MG63 (cell line): ENCODE measurements at regions not wholly inside any gene's neighbourhood (a gene's known extent, or its start where the extent isn't known, plus 50 kb on each side); places are given as distances from the start of the nearest gene placed in this dataset.

Source experiments
- DNase-seq: peaks from one replicate; pipeline ENCODE4 v3.0.0-alpha.2; 2020
- H3K27me3 ChIP-seq: fragments of 250-450 bp; sonication (Bioruptor Pico); 2 replicates; pipeline ENCODE4 v1.5.1; 2020; ENCODE audit warnings: mild to moderate bottlenecking, moderate library complexity
- H3K36me3 ChIP-seq: fragments of 250-450 bp; sonication (Bioruptor Pico); 2 replicates; pipeline ENCODE4 v1.5.1; 2020; ENCODE audit warnings: mild to moderate bottlenecking, moderate library complexity
- H3K4me3 ChIP-seq: fragments of 250-450 bp; sonication (Bioruptor Pico); 2 replicates; pipeline ENCODE4 v1.5.1; 2020; ENCODE audit warnings: mild to moderate bottlenecking, moderate library complexity
- H3K9me3 ChIP-seq: fragments of 250-450 bp; sonication (Bioruptor Pico); 2 replicates; pipeline ENCODE4 v1.5.1; 2020; ENCODE audit warnings: mild to moderate bottlenecking, moderate library complexity

GRCh38 chr15:61509327-61509840 lies 280.3 kb upstream of the RORA start:
- DNase-seq: no peak
- H3K27me3 ChIP-seq: no peaks in the 10 kb centered on the region; the same call in 1 of the 2 replicates
- no peaks in the 10 kb centered on the region for H3K9me3 ChIP-seq
- no peak overlapping the region for H3K4me3 ChIP-seq
- no peaks in the 10 kb centered on the region for H3K36me3 ChIP-seq

- no peaks in the 10 kb centered on the region for H3K36me3 ChIP-seq
- H3K4me3 ChIP-seq: no peak overlapping the region
- no peaks in the 10 kb centered on the region for H3K27me3 ChIP-seq
- H3K9me3 ChIP-seq: no peaks in the 10 kb centered on the region
- DNase-seq: no peak
Observed at GRCh38 chr15:61503383-61503969, 274.4 kb upstream of the RORA start.

- H3K4me3 ChIP-seq: no peak overlapping the region
- no peaks in the 10 kb centered on the region for H3K9me3 ChIP-seq
- no peaks in the 10 kb centered on the region for H3K36me3 ChIP-seq
- no peak for DNase-seq
- no peaks in the 10 kb centered on the region for H3K27me3 ChIP-seq
Observed at GRCh38 chr15:61501815-61502389, 272.8 kb upstream of the RORA start.

- Histone ChIP-seq H3K27me3 (no peaks in the 10 kb centered on the region), H3K9me3 (no peaks in the 10 kb centered on the region), H3K4me3 (no peak overlapping the region), H3K36me3 (no peaks in the 10 kb centered on the region)
- DNase-seq: no peak
Observed at GRCh38 chr15:61500951-61501620, 272.0 kb upstream of the RORA start.

- H3K27me3 ChIP-seq: no peaks in the 10 kb centered on the region
- no peak for DNase-seq
- H3K9me3 ChIP-seq: no peaks in the 10 kb centered on the region
- no peak overlapping the region for H3K4me3 ChIP-seq
- H3K36me3 ChIP-seq: no peaks in the 10 kb centered on the region
Observed at GRCh38 chr15:61500523-61500922, 271.4 kb upstream of the RORA start.

- H3K9me3 ChIP-seq: no peaks in the 10 kb centered on the region
- H3K4me3 ChIP-seq: no peak overlapping the region
- DNase-seq: peak; percentile 55
- no peaks in the 10 kb centered on the region for H3K36me3 ChIP-seq
- H3K27me3 ChIP-seq: no peaks in the 10 kb centered on the region
Observed at GRCh38 chr15:61499376-61499775, 270.3 kb upstream of the RORA start.

GRCh38 chr15:61489571-61489970 lies 260.5 kb upstream of the RORA start:
- Histone ChIP-seq H3K9me3 (no peaks in the 10 kb centered on the region), H3K27me3 (no peaks in the 10 kb centered on the region), H3K36me3 (no peaks in the 10 kb centered on the region), H3K4me3 (no peak overlapping the region)
- no peak for DNase-seq

GRCh38 chr15:61483599-61483998 lies 254.5 kb upstream of the RORA start:
- H3K27me3 ChIP-seq: no peaks in the 10 kb centered on the region
- H3K36me3 ChIP-seq: no peaks in the 10 kb centered on the region
- no peak overlapping the region for H3K4me3 ChIP-seq
- no peak for DNase-seq
- H3K9me3 ChIP-seq: no peaks in the 10 kb centered on the region

- Histone ChIP-seq H3K27me3 (no peaks in the 10 kb centered on the region), H3K4me3 (no peak overlapping the region), H3K36me3 (no peaks in the 10 kb centered on the region), H3K9me3 (no peaks in the 10 kb centered on the region; the same call in 1 of the 2 replicates)
- no peak for DNase-seq
Observed at GRCh38 chr15:61481886-61482285, 252.8 kb upstream of the RORA start.

- Histone ChIP-seq H3K27me3 (no peaks in the 10 kb centered on the region), H3K4me3 (no peak overlapping the region), H3K9me3 (no peaks in the 10 kb centered on the region; the same call in 1 of the 2 replicates), H3K36me3 (no peaks in the 10 kb centered on the region)
- DNase-seq: no peak
Observed at GRCh38 chr15:61480863-61481262, 251.8 kb upstream of the RORA start.

- no peaks in the 10 kb centered on the region for H3K36me3 ChIP-seq
- H3K27me3 ChIP-seq: no peaks in the 10 kb centered on the region
- H3K9me3 ChIP-seq: no peaks in the 10 kb centered on the region; the same call in 1 of the 2 replicates
- no peak overlapping the region for H3K4me3 ChIP-seq
- DNase-seq: no peak
Observed at GRCh38 chr15:61480295-61480694, 251.2 kb upstream of the RORA start.

GRCh38 chr15:61479613-61480012 lies 250.5 kb upstream of the RORA start:
- H3K36me3 ChIP-seq: no peaks in the 10 kb centered on the region
- H3K9me3 ChIP-seq: no peaks in the 10 kb centered on the region; the same call in 1 of the 2 replicates
- DNase-seq: no peak
- no peak overlapping the region for H3K4me3 ChIP-seq
- no peaks in the 10 kb centered on the region for H3K27me3 ChIP-seq

GRCh38 chr15:61476741-61477140 lies 247.6 kb upstream of the RORA start:
- DNase-seq: no peak
- no peak overlapping the region for H3K4me3 ChIP-seq
- no peaks in the 10 kb centered on the region for H3K36me3 ChIP-seq
- H3K9me3 ChIP-seq: no peaks in the 10 kb centered on the region; the same call in 1 of the 2 replicates
- H3K27me3 ChIP-seq: no peaks in the 10 kb centered on the region

- Histone ChIP-seq H3K9me3 (no peaks in the 10 kb centered on the region; the same call in 1 of the 2 replicates), H3K27me3 (no peaks in the 10 kb centered on the region), H3K36me3 (no peaks in the 10 kb centered on the region), H3K4me3 (no peak overlapping the region)
- DNase-seq: no peak
Observed at GRCh38 chr15:61474796-61475195, 245.7 kb upstream of the RORA start.

GRCh38 chr15:61467823-61468222 lies 238.7 kb upstream of the RORA start:
- Histone ChIP-seq H3K4me3 (no peak overlapping the region), H3K27me3 (no peaks in the 10 kb centered on the region), H3K36me3 (no peaks in the 10 kb centered on the region), H3K9me3 (no peaks in the 10 kb centered on the region)
- DNase-seq: no peak

GRCh38 chr15:61459785-61460707 lies 230.9 kb upstream of the RORA start:
- H3K36me3 ChIP-seq: no peaks in the 10 kb centered on the region
- H3K4me3 ChIP-seq: no peak overlapping the region
- 0 out of 2 replicates have a peak, but pooled peaks cover 2% of the 10 kb centered on the region for H3K27me3 ChIP-seq
- no peaks in the 10 kb centered on the region for H3K9me3 ChIP-seq
- peak; percentile 68 for DNase-seq
